SK-N-SH (cell line): ENCODE measurements at regions not wholly inside any gene's neighbourhood (a gene's known extent, or its start where the extent isn't known, plus 50 kb on each side); places are given as distances from the start of the nearest gene placed in this dataset.

ENCODE experiments used
- CTCF ChIA-PET: fragments of 300-600, 350-600 bp; formaldehyde crosslinking; extraction: SDS; loops from one replicate; lab custom pipeline; 2021; lab: Yijun Ruan, JAX
- POLR2A ChIA-PET: fragments of 350-600 bp; sonication (Branson Sonifier 250); formaldehyde crosslinking; extraction: SDS; loops from one replicate; lab custom pipeline; 2020; ENCODE audit warnings: antibody characterized with exemption, inconsistent platforms; lab: Yijun Ruan, JAX
- DNase-seq: peaks from one replicate; pipeline ENCODE4 v3.0.0; 2012
- H2AFZ ChIP-seq: fragments of 200-600 bp; sonication (generic); 2 replicates; pipeline ENCODE4 v1.8.1; 2016; ENCODE audit warnings: antibody characterized with exemption, mild to moderate bottlenecking, low read depth
- H3F3A ChIP-seq: fragments of 200-600 bp; sonication (generic); replicated peaks from 2 replicates; pipeline ENCODE3; 2016; ENCODE audit warnings: antibody characterized with exemption, mild to moderate bottlenecking; ENCODE audit not compliant: insufficient read depth
- H3K27ac ChIP-seq, 2 experiments: fragments of 200-500 bp in 1 of 2; fragments of 200-600 bp in 1 of 2; sonication (Bioruptor generic) in 1 of 2; sonication (generic), shearing (Covaris generic) in 1 of 2; 2 replicates each; pipeline versions ENCODE4 v1.5.1 to v1.6.1; 2014 to 2016; ENCODE audit warnings: low read depth in 2 of 2, inconsistent platforms in 1 of 2, low read length in 1 of 2, mild to moderate bottlenecking in 1 of 2, mixed read lengths in 1 of 2
- H3K27me3 ChIP-seq: fragments of 200-600 bp; sonication (generic), shearing (Covaris generic); 2 replicates; pipeline ENCODE4 v1.6.1; 2016; ENCODE audit warnings: mixed run types; ENCODE audit not compliant: insufficient read depth
- H3K36me3 ChIP-seq, 2 experiments: fragments of 200-500 bp in 1 of 2; fragments of 200-600 bp in 1 of 2; sonication (Bioruptor generic) in 1 of 2; sonication (generic) in 1 of 2; replicated peaks in 1 of 2; 2 replicates each; pipeline versions ENCODE3 to v1.5.1; 2014 to 2016; ENCODE audit warnings: low read length in 1 of 2, mild to moderate bottlenecking in 1 of 2; ENCODE audit not compliant: insufficient read depth in 2 of 2, control insufficient read depth in 1 of 2
- H3K4me1 ChIP-seq, 2 experiments: fragments of 200-500 bp in 1 of 2; fragments of 200-600 bp in 1 of 2; sonication (Bioruptor generic) in 1 of 2; sonication (generic), shearing (Covaris generic) in 1 of 2; 2 replicates each; pipeline versions ENCODE4 v1.5.1 to v1.6.1; 2014 to 2016; ENCODE audit warnings: low read depth in 1 of 2, low read length in 1 of 2, mixed run types in 1 of 2; ENCODE audit not compliant: insufficient read depth in 2 of 2, control insufficient read depth in 1 of 2
- H3K4me2 ChIP-seq: fragments of 200-600 bp; sonication (generic), shearing (Covaris generic); 2 replicates; pipeline ENCODE4 v1.6.1; 2017; ENCODE audit warnings: mixed run types
- H3K4me3 ChIP-seq, 2 experiments: fragments of 200-500 bp in 1 of 2; fragments of 200-600 bp in 1 of 2; sonication (Bioruptor generic) in 1 of 2; sonication (generic), shearing (Covaris generic) in 1 of 2; 2 replicates each; pipeline versions ENCODE4 v1.5.1 to v1.8.1; 2014 to 2016; ENCODE audit warnings: low read depth in 2 of 2, inconsistent platforms in 1 of 2, low read length in 1 of 2, mild to moderate bottlenecking in 1 of 2, mixed read lengths in 1 of 2, moderate library complexity in 1 of 2
- H3K79me2 ChIP-seq: fragments of 200-600 bp; sonication (generic); 2 replicates; pipeline ENCODE4 v1.8.1; 2017; ENCODE audit warnings: mild to moderate bottlenecking; ENCODE audit not compliant: insufficient read depth
- H3K9ac ChIP-seq: fragments of 200-600 bp; sonication (generic); 2 replicates; pipeline ENCODE4 v1.6.1; 2017; ENCODE audit warnings: mixed run types
- H3K9me2 ChIP-seq: fragments of 200-600 bp; sonication (generic); 2 replicates; pipeline ENCODE4 v1.6.1; 2017; ENCODE audit warnings: mixed run types
- H3K9me3 ChIP-seq: fragments of 200-600 bp; sonication (generic); 2 replicates; pipeline ENCODE4 v1.6.1; 2017; ENCODE audit warnings: mixed run types, mild to moderate bottlenecking, moderate library complexity
- H4K20me1 ChIP-seq: fragments of 200-600 bp; sonication (generic); 2 replicates; pipeline ENCODE4 v1.6.1; 2017; ENCODE audit warnings: mild to moderate bottlenecking, mixed run types; ENCODE audit not compliant: insufficient read depth
- CHD2 ChIP-seq: fragments of 150-350 bp; IDR thresholded peaks from 2 replicates; pipeline ENCODE4 v1.6.1; 2018; ENCODE audit warnings: low read length; ENCODE audit not compliant: partially characterized antibody
- EZH2phosphoT487 ChIP-seq: fragments of 200-600 bp; sonication (generic); IDR thresholded peaks from 2 replicates; pipeline ENCODE4 v1.6.1; 2017; ENCODE audit warnings: low read depth, mixed run types, mild to moderate bottlenecking, antibody characterized with exemption, moderate library complexity, borderline replicate concordance
- FOXJ3 ChIP-seq: sonication (generic); formaldehyde crosslinking; IDR thresholded peaks from 2 replicates; pipeline ENCODE4 v1.5.1; 2020; ENCODE audit warnings: mild to moderate bottlenecking, missing genetic modification reagents
- MEF2A ChIP-seq: IDR thresholded peaks from 2 replicates; pipeline ENCODE4 v1.4.0; 2012; ENCODE audit warnings: low read depth, borderline replicate concordance
- NFIC ChIP-seq: IDR thresholded peaks from 2 replicates; pipeline ENCODE4 v1.4.0; 2012; ENCODE audit warnings: borderline replicate concordance
- RAD21 ChIP-seq: IDR thresholded peaks from 2 replicates; pipeline ENCODE4 v1.6.1; 2012; ENCODE audit warnings: mild to moderate bottlenecking, low read length
- RCOR1 ChIP-seq: fragments of 150-350 bp; IDR thresholded peaks from 2 replicates; pipeline ENCODE4 v1.6.1; 2017; ENCODE audit warnings: antibody characterized with exemption, low read length
- RXRA ChIP-seq: IDR thresholded peaks from 2 replicates; pipeline ENCODE4 v1.4.0; 2012; ENCODE audit warnings: low read depth, mild to moderate bottlenecking, borderline replicate concordance
- SIN3A ChIP-seq: IDR thresholded peaks from 2 replicates; pipeline ENCODE4 v1.6.1; 2012; ENCODE audit warnings: low read depth, mild to moderate bottlenecking, low read length, moderate library complexity, borderline replicate concordance
- TAF1 ChIP-seq: IDR thresholded peaks from 2 replicates; pipeline ENCODE4 v1.6.1; 2012; ENCODE audit warnings: low read depth, mild to moderate bottlenecking, low read length, moderate library complexity, borderline replicate concordance
- TCF12 ChIP-seq: IDR thresholded peaks from 2 replicates; pipeline ENCODE4 v1.4.0; 2012
- TEAD4 ChIP-seq: IDR thresholded peaks from 2 replicates; pipeline ENCODE4 v1.4.0; 2012; ENCODE audit warnings: mild to moderate bottlenecking, borderline replicate concordance; ENCODE audit not compliant: insufficient read depth
- YY1 ChIP-seq: IDR thresholded peaks from 2 replicates; pipeline ENCODE4 v1.4.0; 2012; ENCODE audit warnings: low read depth, mild to moderate bottlenecking
- WGBS: methylation state at CpG from one replicate; pipeline ENCODE4 v1.1.6; 2017; ENCODE audit warnings: low lambda C conversion rate; 5-methylcytosine and 5-hydroxymethylcytosine counted together
- TF ChIP-seq, protein P1 (sequence below): IDR thresholded peaks from 2 replicates; pipeline ENCODE4 v1.6.1; 2012; ENCODE audit warnings: mild to moderate bottlenecking, low read depth, low read length, moderate library complexity
- TF ChIP-seq, protein P2 (sequence below): fragments of 150-350 bp; IDR thresholded peaks from 2 replicates; pipeline ENCODE4 v1.6.1; 2017; ENCODE audit warnings: antibody characterized with exemption, low read length, low read depth, borderline replicate concordance
- TF ChIP-seq, protein P3 (sequence below): IDR thresholded peaks from 2 replicates; pipeline ENCODE4; 2012

DNA sequence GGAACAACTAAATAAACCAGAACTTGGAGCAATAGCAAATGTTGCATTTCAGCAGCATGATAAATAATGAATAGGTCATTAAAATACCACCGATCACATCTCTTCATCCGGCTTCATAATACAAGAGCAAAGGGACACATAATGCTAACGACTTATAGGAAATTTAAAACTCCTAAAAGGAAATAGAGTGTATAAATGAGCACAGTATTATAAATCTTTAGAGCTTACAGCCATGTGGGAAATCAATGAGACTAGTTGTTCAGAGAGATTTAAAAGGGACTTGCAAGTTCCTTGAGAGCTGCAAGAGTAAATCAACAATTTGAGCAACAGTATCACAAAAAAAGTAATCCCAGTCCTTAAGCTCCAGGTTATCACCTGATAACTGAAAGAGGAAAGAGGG, 677.0 kb downstream of the PLOD2 start:
- WGBS, result 6% methylated on average over 3 of the region's 3 CpGs
- ChIA-PET POLR2A (no interaction called here), CTCF (no interaction called here)
- TF ChIP-seq TCF12 (no peak), RXRA (no peak), RAD21 (no peak), CHD2 (no peak), EZH2phosphoT487 (no peak), NFIC (no peak), YY1 (no peak), TEAD4 (no peak), TAF1 (no peak), RCOR1 (no peak), FOXJ3 (CRISPR knock-in tag) (no peak), MEF2A (no peak), SIN3A (no peak)
- TF ChIP-seq, protein P1, sequence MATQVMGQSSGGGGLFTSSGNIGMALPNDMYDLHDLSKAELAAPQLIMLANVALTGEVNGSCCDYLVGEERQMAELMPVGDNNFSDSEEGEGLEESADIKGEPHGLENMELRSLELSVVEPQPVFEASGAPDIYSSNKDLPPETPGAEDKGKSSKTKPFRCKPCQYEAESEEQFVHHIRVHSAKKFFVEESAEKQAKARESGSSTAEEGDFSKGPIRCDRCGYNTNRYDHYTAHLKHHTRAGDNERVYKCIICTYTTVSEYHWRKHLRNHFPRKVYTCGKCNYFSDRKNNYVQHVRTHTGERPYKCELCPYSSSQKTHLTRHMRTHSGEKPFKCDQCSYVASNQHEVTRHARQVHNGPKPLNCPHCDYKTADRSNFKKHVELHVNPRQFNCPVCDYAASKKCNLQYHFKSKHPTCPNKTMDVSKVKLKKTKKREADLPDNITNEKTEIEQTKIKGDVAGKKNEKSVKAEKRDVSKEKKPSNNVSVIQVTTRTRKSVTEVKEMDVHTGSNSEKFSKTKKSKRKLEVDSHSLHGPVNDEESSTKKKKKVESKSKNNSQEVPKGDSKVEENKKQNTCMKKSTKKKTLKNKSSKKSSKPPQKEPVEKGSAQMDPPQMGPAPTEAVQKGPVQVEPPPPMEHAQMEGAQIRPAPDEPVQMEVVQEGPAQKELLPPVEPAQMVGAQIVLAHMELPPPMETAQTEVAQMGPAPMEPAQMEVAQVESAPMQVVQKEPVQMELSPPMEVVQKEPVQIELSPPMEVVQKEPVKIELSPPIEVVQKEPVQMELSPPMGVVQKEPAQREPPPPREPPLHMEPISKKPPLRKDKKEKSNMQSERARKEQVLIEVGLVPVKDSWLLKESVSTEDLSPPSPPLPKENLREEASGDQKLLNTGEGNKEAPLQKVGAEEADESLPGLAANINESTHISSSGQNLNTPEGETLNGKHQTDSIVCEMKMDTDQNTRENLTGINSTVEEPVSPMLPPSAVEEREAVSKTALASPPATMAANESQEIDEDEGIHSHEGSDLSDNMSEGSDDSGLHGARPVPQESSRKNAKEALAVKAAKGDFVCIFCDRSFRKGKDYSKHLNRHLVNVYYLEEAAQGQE, result no peak
- TF ChIP-seq, protein P2, sequence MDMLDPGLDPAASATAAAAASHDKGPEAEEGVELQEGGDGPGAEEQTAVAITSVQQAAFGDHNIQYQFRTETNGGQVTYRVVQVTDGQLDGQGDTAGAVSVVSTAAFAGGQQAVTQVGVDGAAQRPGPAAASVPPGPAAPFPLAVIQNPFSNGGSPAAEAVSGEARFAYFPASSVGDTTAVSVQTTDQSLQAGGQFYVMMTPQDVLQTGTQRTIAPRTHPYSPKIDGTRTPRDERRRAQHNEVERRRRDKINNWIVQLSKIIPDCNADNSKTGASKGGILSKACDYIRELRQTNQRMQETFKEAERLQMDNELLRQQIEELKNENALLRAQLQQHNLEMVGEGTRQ, result no peak
- TF ChIP-seq, protein P3, sequence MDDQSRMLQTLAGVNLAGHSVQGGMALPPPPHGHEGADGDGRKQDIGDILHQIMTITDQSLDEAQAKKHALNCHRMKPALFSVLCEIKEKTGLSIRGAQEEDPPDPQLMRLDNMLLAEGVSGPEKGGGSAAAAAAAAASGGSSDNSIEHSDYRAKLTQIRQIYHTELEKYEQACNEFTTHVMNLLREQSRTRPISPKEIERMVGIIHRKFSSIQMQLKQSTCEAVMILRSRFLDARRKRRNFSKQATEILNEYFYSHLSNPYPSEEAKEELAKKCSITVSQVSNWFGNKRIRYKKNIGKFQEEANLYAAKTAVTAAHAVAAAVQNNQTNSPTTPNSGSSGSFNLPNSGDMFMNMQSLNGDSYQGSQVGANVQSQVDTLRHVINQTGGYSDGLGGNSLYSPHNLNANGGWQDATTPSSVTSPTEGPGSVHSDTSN, result no peak
- Histone ChIP-seq H3K4me2 (no peak overlapping the region), H3K36me3 (no peaks in the 10 kb centered on the region), H3K9ac (no peak overlapping the region), H3K27ac (no peak overlapping the region), H4K20me1 (no peaks in the 10 kb centered on the region), H3K9me2 (no peaks in the 10 kb centered on the region), H3K4me3 (no peak overlapping the region), H3K4me1 (no peaks in the 10 kb centered on the region), H2AFZ (no peak overlapping the region), H3K27me3 (no peaks in the 10 kb centered on the region), H3K79me2 (no peaks in the 10 kb centered on the region), H3F3A (no peaks in the 10 kb centered on the region), H3K9me3 (no peaks in the 10 kb centered on the region)
- DNase-seq, result no peak
